ENCODE measurements at regions not wholly inside any gene's neighbourhood (a gene's known extent, or its start where the extent isn't known, plus 50 kb on each side); places are given as distances from the start of the nearest gene placed in this dataset.
"Not testable (repeated sequence)": the region's sequence is repeated elsewhere in the genome, so short reads cannot be mapped to it uniquely, and the experiment has no call there.

DNA sequence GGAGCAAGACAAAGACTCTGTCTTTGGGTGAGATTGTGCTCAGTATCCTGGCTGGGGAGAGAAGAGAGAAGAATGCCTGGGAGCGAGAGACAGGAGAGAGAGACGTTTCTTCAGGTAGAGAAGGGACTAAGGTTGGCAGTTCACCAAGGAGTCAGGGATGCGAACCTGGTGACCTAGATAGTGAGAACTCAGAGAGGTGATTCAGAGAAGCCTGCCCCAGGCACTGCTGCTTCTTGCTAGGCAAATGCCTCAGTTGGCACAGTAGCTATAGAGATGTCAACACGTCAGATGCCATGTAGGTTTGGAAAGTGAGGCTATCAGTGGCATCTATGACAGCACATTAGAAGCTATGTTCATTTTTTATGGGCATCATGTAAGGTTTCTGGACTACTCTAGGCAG, 231.6 kb upstream of the VLDLR start:
- H3K4me1 ChIP-seq (replicated peaks), result no peaks in the 10 kb centered on the region
- no peaks in the 10 kb centered on the region for H3K27me3 ChIP-seq (replicated peaks)
- DNase-seq (ENCODE audit: low read depth in 1 of 2, low spot score in 2 of 2), result no peak
- H3K36me3 ChIP-seq, result no peaks in the 10 kb centered on the region
- no peaks in the 10 kb centered on the region for H3K9me3 ChIP-seq (replicated peaks)
- H3K4me3 ChIP-seq, result no peak overlapping the region
- H3K27ac ChIP-seq, result no peak overlapping the region

DNA sequence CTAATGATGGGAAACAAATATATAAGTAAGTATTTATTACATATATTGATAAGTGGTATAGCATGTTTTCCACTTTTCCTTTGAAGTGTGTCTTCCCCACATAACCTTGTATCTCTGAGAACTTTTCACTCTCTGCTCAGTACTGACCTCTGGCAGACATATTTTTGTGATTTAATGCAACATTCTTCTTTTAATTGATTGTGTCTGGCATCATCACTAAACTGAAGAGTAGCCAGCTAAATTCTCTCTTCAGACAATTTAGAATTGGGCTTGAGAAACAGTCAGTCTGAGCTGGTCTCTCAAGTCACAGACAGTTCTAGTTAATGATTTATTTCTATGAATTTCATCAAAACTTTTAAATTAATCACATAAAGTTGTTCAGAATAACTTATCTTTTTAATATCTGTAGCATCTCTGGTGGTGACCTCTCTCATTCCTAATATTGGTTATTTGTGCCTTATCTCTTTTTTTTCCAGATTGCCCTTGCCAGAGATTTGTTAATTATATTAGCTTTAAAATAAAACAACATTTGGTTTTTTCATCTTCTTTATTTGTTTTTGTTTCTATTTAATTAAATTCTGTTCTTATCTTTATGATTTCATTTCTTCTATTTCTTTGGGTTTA, 230.0 kb upstream of the VLDLR start:
- H3K4me3 ChIP-seq; DNase-seq (ENCODE audit: low read depth in 1 of 2, low spot score in 2 of 2); H3K27me3 ChIP-seq (replicated peaks); H3K4me1 ChIP-seq (replicated peaks); H3K27ac ChIP-seq; H3K36me3 ChIP-seq; H3K9me3 ChIP-seq (replicated peaks): not testable (repeated sequence)

DNA sequence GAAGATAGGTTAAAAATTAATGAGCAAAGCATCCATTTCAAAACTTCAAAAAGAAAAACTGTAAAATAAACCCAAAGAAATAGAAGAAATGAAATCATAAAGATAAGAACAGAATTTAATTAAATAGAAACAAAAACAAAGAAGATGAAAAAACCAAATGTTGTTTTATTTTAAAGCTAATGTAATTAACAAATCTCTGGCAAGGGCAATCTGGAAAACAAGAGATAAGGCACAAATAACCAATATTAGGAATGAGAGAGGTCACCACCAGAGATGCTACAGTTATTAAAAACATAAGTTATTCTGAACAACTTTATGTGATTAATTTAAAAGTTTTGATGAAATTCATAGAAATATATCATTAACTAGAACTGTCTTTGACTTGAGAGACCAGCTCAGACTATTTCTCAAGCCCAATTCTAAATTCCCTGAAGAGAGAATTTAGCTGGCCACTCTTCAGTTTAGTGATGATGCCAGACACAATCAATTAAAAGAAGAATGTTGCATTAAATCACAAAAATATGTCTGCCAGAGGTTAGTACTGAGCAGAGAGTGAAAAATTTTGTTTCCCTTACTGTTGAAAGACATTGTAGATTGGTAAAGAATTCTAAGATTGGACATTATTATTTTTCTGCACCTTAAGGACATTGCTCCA, 227.4 kb upstream of the VLDLR start:
- not testable (repeated sequence) for H3K27me3 ChIP-seq (replicated peaks); H3K36me3 ChIP-seq; DNase-seq (ENCODE audit: low read depth in 1 of 2, low spot score in 2 of 2); H3K4me3 ChIP-seq; H3K27ac ChIP-seq; H3K9me3 ChIP-seq (replicated peaks); H3K4me1 ChIP-seq (replicated peaks)

DNA sequence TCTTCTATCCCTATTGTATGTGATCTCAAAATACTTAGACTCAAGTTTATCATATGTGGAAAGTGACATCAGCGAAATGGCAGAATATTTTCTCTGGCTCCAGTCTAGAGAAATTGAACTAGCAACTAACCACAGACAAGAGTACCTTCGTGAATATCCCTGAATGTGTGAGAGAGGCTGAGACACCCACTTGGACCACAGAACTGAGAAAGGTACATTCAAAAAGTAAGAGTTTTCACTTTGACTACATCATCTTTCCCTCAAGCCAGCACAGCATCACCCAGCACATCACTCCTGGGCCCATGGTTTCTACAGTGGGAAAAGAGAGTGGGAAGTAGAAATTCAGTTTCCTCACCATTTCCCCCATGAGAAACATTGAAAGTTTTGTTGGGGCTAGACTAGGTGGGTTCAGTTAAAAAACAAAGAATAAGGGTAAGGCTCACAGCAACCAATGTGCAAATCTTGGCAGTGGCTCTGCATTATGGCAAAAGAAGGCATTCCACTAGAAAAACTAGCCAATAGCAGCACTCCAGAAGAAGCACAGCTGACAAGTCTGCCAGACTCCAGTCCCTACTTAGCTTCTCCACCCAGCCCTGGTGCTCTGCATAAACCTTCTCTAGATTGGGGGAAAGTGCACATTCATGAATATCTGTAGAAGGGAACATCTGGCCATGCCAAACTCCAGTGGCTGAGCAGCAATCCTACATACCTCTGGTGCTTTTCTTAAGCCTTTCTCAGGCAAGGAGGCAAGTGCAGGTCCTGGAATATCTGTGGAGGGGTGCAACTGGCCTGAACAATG, 225.6 kb upstream of the VLDLR start:
- Histone ChIP-seq H3K36me3 (no peaks in the 10 kb centered on the region), H3K27ac (no peak overlapping the region), H3K9me3 (replicated peaks) (no peaks in the 10 kb centered on the region), H3K27me3 (replicated peaks) (no peaks in the 10 kb centered on the region), H3K4me1 (replicated peaks) (no peaks in the 10 kb centered on the region), H3K4me3 (no peak overlapping the region)
- DNase-seq (ENCODE audit: low read depth in 1 of 2, low spot score in 2 of 2), result no peak

DNA sequence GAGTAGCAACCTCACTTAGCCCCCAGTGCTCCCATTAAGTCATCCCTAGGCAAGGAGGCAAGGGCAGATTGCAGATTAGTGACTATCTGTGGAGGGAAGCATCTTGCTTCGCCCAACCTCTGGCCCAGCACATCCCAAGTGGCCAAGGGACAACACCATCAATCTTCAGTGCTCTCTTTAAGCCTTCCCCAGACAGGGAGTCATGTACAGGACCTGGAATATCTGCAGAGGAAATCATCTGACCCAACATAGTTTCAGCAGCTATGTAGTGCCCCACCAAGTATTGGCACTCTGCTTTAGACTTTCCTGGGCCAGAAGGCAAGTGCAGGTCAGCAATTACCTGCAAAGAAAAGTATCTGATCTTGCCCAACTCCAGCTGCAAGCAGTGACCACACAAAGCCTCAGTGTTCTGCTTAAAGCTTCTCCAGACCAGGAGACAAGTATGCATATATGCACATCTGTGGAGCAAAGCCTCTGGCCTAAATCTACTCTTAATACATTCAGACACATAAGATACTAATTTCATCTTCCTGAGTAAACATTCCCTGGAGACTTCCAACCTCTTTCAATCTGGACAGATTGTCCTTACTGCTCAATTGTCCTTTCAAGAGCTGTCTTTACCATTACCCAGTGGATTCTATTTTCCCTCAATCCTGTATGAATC, 224.8 kb upstream of the VLDLR start:
- Histone ChIP-seq H3K9me3 (replicated peaks) (no peaks in the 10 kb centered on the region), H3K27me3 (replicated peaks) (no peaks in the 10 kb centered on the region), H3K27ac (no peak overlapping the region), H3K4me3 (no peak overlapping the region), H3K4me1 (replicated peaks) (no peaks in the 10 kb centered on the region), H3K36me3 (no peaks in the 10 kb centered on the region)
- DNase-seq (ENCODE audit: low read depth in 1 of 2, low spot score in 2 of 2), result no peak

DNA sequence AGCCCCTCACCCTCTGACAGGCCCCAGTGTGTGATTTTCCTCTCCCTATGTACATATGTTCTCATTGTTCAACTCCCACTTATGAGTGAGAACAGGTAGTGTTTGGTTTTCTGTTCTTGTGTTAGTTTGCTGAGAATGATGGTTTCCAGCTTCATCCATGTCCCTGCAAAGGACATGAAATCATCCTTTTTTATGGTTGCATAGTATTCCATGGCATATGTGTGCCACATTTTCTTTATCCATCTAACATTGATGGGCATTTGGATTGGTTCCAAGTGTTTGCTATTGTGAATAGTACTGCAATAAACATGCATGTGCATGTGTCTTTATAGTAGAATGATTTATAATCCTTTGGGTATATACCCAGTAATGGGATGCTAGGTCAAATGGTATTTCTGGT, 223.7 kb upstream of the VLDLR start:
- H3K9me3 ChIP-seq (replicated peaks); H3K36me3 ChIP-seq; DNase-seq (ENCODE audit: low read depth in 1 of 2, low spot score in 2 of 2); H3K4me3 ChIP-seq; H3K4me1 ChIP-seq (replicated peaks); H3K27me3 ChIP-seq (replicated peaks); H3K27ac ChIP-seq: not testable (repeated sequence)

DNA sequence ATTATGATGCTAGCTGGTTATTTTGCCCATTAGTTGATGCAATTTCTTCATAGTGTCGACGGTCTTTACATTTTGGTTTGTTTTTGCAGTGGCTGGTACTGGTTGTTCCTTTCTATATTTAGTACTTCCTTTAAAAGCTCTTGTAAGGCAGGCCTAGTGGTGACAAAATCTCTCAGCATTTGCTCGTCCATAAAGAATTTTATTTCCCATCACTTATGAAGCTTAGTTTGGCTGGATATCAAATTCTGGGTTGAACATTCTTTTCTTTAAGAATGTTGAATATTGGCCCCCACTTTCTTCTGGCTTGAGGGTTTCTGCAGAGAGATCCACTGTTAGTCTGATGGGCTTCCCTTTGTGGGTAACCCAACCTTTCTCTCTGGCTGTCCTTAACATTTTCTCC, 219.8 kb upstream of the VLDLR start:
- not testable (repeated sequence) for H3K4me3 ChIP-seq; H3K27me3 ChIP-seq (replicated peaks); H3K36me3 ChIP-seq; DNase-seq (ENCODE audit: low read depth in 1 of 2, low spot score in 2 of 2); H3K9me3 ChIP-seq (replicated peaks); H3K4me1 ChIP-seq (replicated peaks); H3K27ac ChIP-seq

DNA sequence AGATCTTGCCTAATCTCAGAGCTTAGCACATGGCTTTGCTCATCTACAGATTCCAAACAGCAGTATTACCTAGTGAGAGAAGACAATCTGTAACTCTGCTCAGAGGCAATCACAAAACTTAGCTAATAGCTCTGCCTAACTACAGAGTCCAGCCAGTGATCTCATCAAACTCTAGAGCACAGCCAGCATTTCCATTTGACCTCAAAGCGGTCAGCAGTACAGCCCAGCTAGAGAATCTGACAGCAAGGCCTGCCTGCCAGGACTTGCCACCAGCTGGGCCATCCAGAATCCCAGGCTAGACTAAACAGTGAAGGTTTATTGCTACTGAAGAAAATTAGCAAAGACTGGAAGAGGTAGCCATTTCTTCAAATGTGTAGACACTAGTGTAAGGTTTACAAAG, 217.9 kb upstream of the VLDLR start:
- Histone ChIP-seq H3K27me3 (replicated peaks) (no peaks in the 10 kb centered on the region), H3K4me3 (no peak overlapping the region), H3K9me3 (replicated peaks) (no peaks in the 10 kb centered on the region), H3K36me3 (no peaks in the 10 kb centered on the region), H3K27ac (no peak overlapping the region), H3K4me1 (replicated peaks) (no peaks in the 10 kb centered on the region)
- DNase-seq (ENCODE audit: low read depth in 1 of 2, low spot score in 2 of 2), result no peak

DNA sequence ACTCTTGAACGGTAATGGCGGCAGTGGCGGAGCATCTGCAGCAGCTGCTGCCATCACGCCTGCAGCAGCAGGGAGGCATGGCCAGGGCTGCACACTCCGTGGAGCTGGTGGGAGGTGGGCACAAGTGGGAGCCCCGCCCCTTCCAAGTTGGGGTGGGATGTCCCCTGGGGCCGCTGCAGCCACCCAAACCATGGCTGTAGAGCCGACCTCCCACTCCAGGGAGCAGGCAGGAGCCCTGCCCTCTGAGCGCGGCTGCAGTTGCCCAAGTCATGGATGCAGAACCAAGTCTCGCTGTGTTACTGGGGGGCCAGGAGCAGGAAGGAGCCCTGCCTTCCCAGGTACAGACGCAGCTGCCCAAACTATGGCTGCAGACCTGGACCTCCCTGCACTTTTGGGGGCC, 215.3 kb upstream of the VLDLR start:
- no peak for DNase-seq (ENCODE audit: low read depth in 1 of 2, low spot score in 2 of 2)
- Histone ChIP-seq H3K9me3 (replicated peaks) (no peaks in the 10 kb centered on the region), H3K4me3 (no peak overlapping the region), H3K4me1 (replicated peaks) (peaks cover 1% of the 10 kb centered on the region), H3K27me3 (replicated peaks) (no peaks in the 10 kb centered on the region), H3K36me3 (no peaks in the 10 kb centered on the region), H3K27ac (no peak overlapping the region)

DNA sequence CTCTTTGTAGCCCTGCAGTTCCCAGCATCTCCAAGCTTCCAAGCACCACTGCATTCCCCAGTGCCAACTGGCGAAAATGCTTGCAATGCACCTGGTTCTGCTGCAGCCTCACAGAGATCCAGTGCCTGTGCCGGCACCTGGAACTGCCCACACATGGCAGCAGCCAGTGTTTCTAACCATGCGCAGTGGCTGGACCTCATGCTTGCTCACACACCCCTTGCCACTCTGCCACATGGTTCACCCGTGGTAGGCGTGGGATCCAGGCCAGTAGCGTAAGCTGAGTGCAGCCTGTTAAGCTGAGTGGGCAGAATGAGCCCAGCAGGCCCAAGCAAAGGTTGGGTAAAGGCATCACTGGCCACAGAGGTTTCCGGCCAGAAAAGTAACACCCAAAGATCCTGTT, 214.1 kb upstream of the VLDLR start:
- Histone ChIP-seq H3K4me1 (replicated peaks) (peaks cover 13% of the 10 kb centered on the region), H3K4me3 (no peak overlapping the region), H3K36me3 (no peaks in the 10 kb centered on the region), H3K9me3 (replicated peaks) (no peaks in the 10 kb centered on the region), H3K27ac (no peak overlapping the region), H3K27me3 (replicated peaks) (no peaks in the 10 kb centered on the region)
- DNase-seq (ENCODE audit: low read depth in 1 of 2, low spot score in 2 of 2), result no peak

DNA sequence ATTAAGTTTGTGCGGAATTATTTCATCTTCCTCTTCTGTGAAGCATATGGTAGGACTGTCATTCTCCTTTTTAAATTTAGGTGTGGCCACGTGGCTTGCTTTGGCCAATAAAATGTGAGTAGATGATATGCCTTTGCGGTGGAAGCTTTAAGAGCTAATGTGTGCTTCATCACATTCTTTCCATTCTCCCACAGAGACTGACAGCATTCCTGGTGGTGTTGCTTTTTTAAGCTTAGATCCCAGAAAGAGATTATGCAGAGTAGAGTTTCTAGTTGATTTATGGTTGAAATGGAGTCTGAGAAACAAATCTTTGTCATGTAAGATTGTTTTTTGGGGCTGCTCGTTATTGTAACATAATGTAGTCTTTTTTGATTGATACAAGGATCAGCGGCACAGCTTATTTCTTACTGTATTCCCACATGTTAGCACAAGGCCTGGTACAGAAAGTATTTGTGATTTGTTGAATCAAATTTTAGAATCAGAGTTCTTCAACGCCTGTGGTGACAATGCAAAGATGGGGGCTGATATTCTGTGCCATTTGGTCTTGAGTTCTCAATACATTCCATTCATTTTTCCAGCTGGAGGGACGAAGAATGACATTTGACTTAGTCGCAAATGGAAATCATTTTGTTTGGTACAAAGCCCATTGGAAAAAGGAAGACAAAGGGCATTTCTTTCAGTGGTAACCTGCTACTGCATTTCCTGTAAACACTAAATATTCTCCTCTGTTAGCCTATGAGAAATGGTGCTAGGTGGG, 209.9 kb upstream of the VLDLR start:
- no peaks in the 10 kb centered on the region for H3K27me3 ChIP-seq (replicated peaks)
- no peak overlapping the region for H3K4me3 ChIP-seq
- H3K4me1 ChIP-seq (replicated peaks), result peaks cover 21% of the 10 kb centered on the region
- peak in 1 of 2 experiments; percentile 42 for DNase-seq (ENCODE audit: low read depth in 1 of 2, low spot score in 2 of 2)
- H3K9me3 ChIP-seq (replicated peaks), result no peaks in the 10 kb centered on the region
- peak overlapping the region; percentile 87 for H3K27ac ChIP-seq
- no peaks in the 10 kb centered on the region for H3K36me3 ChIP-seq

DNA sequence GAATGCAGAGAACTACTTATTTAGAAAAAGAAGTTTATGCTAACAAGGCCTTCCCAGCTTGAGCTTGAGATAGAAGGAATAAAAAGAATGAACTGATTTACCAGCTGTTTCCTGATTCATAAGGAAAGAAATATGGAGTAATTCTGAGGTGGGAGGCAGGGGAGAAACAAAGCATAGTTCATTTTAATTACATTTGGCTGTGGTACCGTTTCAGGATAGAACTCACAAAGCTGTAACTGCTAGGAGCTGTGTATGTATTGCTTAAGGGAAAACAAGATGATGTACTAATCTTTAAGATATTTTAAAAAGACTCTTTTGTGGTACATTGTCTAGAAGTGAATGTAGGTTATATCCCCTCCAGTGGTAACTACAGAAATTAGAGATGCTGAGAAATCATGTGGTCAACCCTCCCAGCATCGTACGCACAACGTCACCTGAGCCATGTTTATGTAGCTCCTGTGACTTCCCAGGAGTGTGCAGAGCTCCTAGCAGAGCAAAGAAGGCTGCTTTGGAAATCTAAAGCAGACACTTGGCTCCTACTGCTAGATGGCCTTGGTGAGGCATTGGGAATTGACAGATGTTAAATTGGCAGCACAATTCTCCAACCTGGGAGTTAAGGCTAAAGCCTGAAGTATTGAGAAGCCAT, 208.3 kb upstream of the VLDLR start:
- no peak for DNase-seq (ENCODE audit: low read depth in 1 of 2, low spot score in 2 of 2)
- no peak overlapping the region for H3K4me3 ChIP-seq
- peaks cover 21% of the 10 kb centered on the region for H3K4me1 ChIP-seq (replicated peaks)
- no peaks in the 10 kb centered on the region for H3K36me3 ChIP-seq
- no peaks in the 10 kb centered on the region for H3K27me3 ChIP-seq (replicated peaks)
- H3K27ac ChIP-seq, result no peak overlapping the region
- no peaks in the 10 kb centered on the region for H3K9me3 ChIP-seq (replicated peaks)

DNA sequence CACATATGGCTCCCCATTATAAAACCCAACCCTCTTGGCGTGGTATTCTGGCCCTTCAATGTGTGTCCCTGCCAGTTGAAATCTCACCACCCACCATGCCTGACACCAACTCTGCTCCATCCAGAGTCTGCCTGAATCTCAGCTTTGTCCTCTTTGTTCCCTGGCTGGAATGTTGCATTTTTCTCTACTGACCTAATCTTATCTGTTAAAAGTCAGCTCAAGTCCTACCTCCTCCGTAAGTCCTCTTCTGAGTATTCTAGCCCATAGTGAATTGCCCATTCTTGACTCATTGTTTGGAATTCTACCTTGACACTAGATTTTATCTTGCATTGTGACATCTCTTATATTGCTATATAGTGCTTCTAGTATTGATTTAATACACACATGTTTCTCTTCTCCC, 207.1 kb upstream of the VLDLR start:
- Histone ChIP-seq H3K4me1 (replicated peaks) (peaks cover 21% of the 10 kb centered on the region), H3K9me3 (replicated peaks) (no peaks in the 10 kb centered on the region), H3K36me3 (no peaks in the 10 kb centered on the region), H3K27me3 (replicated peaks) (no peaks in the 10 kb centered on the region), H3K27ac (peak overlapping the region; percentile 52), H3K4me3 (no peak overlapping the region)
- peak in 1 of 2 experiments; percentile 9 for DNase-seq (ENCODE audit: low read depth in 1 of 2, low spot score in 2 of 2)
